ENCODE measurements at regions not wholly inside any gene's neighbourhood (a gene's known extent, or its start where the extent isn't known, plus 50 kb on each side); places are given as distances from the start of the nearest gene placed in this dataset.

DNA sequence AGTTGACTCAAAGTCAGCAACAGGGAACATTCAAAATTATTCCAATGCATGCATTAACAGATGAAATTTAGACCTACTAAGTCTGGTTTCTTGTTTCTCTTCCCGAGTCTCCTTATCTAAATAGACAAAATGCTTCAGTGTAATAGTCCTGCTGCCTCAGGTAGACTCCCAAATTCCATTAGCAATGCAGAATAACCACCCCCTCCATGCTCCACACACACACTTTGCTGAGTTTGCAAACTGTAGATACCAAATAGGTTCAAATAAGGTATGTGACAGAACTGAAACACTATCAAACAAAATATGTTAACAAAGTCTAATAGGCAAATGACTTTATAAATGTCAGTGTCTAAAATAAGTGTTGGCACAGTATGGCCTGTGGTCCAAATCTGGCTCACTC lies 451.1 kb upstream of the SOX5 start:
- intact Hi-C loops (cut with micrococcal nuclease), result no loop called here
- H3K4me3 ChIP-seq (ENCODE audit: control extremely low read depth in 1 of 5, extremely low read depth in 1 of 5, insufficient read depth in 1 of 5, low read depth in 2 of 5, low read length in 4 of 5), result no peak overlapping the region
- CTCF ChIA-PET, result no interaction called here

DNA sequence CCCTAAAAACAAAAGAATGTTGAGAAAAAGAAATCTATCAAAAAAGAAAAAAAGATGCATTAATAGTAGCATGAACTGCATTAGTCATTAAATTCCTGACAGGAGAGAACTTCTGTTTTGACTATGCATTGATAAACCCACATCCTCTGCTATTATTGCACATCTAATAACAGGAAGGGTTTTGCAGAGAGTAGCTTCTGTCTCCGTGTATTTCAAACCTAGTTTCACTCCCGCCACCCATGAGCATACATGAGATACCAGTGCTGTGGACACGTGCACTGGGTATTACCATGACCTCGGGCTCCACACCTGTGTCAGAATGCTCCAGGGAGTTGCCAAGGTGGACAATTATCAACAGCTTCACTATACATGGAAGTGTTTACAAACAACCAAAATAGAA lies 449.1 kb upstream of the SOX5 start:
- 61% methylated on average over 4 of the region's 4 CpGs for WGBS (ENCODE audit: insufficient coverage)
- POLR2A ChIA-PET, result no interaction called here
- H4K20me1 ChIP-seq (ENCODE audit: control insufficient read depth, insufficient read depth, low read length, poor library complexity, severe bottlenecking), result no peaks in the 10 kb centered on the region

More for the DNA sequence above, 451.1 kb upstream of the SOX5 start:
- Histone ChIP-seq H3K79me2 (ENCODE audit: control insufficient read depth, insufficient read depth, low read length) (no peaks in the 10 kb centered on the region), H3K4me1 (ENCODE audit: control insufficient read depth in 2 of 2, insufficient read depth in 2 of 2, low read length in 2 of 2) (peaks cover 9 to 12% of the 10 kb centered on the region in 2 donors), H3K9me3 (ENCODE audit: control extremely low read depth in 1 of 3, control insufficient read depth in 2 of 3, insufficient read depth in 1 of 3, low read length in 2 of 3) (no peaks in the 10 kb centered on the region), H3K27ac (ENCODE audit: low read length in 2 of 2) (no peak overlapping the region), H3K27me3 (replicated peaks in 1 of 4; ENCODE audit: control extremely low read depth in 1 of 4, control insufficient read depth in 3 of 4, insufficient read depth in 4 of 4, low read length in 3 of 4) (no peaks in the 10 kb centered on the region), H4K20me1 (ENCODE audit: control insufficient read depth, insufficient read depth, low read length, poor library complexity, severe bottlenecking) (no peaks in the 10 kb centered on the region), H2AFZ (ENCODE audit: insufficient read depth, low read depth, low read length, poor library complexity, severe bottlenecking) (no peak overlapping the region), H3K9ac (ENCODE audit: low read length) (no peak overlapping the region), H3K36me3 (replicated peaks in 1 of 2; ENCODE audit: control extremely low read depth in 1 of 2, control insufficient read depth in 1 of 2, extremely low read depth in 1 of 2, insufficient read depth in 2 of 2, low read length in 1 of 2) (no peaks in the 10 kb centered on the region), H3K4me2 (replicated peaks; ENCODE audit: low read depth, low read length, poor library complexity, severe bottlenecking) (no peak overlapping the region)
- 89% methylated on average over 1 of the region's 1 CpG for WGBS (ENCODE audit: insufficient coverage)
- Mint-ChIP-seq H3K4me1 (peaks cover 13% of the 10 kb centered on the region), H3K27me3 (no peaks in the 10 kb centered on the region), H3K27ac (no peak overlapping the region), H3K4me3 (no peak overlapping the region), H3K9me3 (ENCODE audit: insufficient read depth) (no peaks in the 10 kb centered on the region)
- DNase-seq (no peak), ATAC-seq (ENCODE audit: low read depth) (no peak)
- POLR2A ChIA-PET, result no interaction called here
- TF ChIP-seq EZH2 (IDR thresholded peaks at IDR 0.05; ENCODE audit: borderline replicate concordance, insufficient read depth, low read depth, low read length, poor library complexity, severe bottlenecking) (no peak), CTCF (IDR thresholded peaks at IDR 0.05) (no peak)

More for the DNA sequence above, 449.1 kb upstream of the SOX5 start:
- Histone ChIP-seq H3K79me2 (ENCODE audit: control insufficient read depth, insufficient read depth, low read length) (no peaks in the 10 kb centered on the region), H3K9me3 (ENCODE audit: control extremely low read depth in 1 of 3, control insufficient read depth in 2 of 3, insufficient read depth in 1 of 3, low read length in 2 of 3) (no peaks in the 10 kb centered on the region), H2AFZ (ENCODE audit: insufficient read depth, low read depth, low read length, poor library complexity, severe bottlenecking) (no peak overlapping the region), H3K27me3 (replicated peaks in 1 of 4; ENCODE audit: control extremely low read depth in 1 of 4, control insufficient read depth in 3 of 4, insufficient read depth in 4 of 4, low read length in 3 of 4) (no peaks in the 10 kb centered on the region), H3K4me1 (ENCODE audit: control insufficient read depth in 2 of 2, insufficient read depth in 2 of 2, low read length in 2 of 2) (peaks cover 9 to 12% of the 10 kb centered on the region in 2 donors), H3K27ac (ENCODE audit: low read length in 2 of 2) (no peak overlapping the region), H3K36me3 (replicated peaks in 1 of 2; ENCODE audit: control extremely low read depth in 1 of 2, control insufficient read depth in 1 of 2, extremely low read depth in 1 of 2, insufficient read depth in 2 of 2, low read length in 1 of 2) (no peaks in the 10 kb centered on the region), H3K4me2 (replicated peaks; ENCODE audit: low read depth, low read length, poor library complexity, severe bottlenecking) (peak overlapping the region; percentile 41), H3K9ac (ENCODE audit: low read length) (peak overlapping the region; percentile 27), H3K4me3 (ENCODE audit: control extremely low read depth in 1 of 5, extremely low read depth in 1 of 5, insufficient read depth in 1 of 5, low read depth in 2 of 5, low read length in 4 of 5) (peak overlapping the region in 1 of 5 experiments; percentile 8)
- Mint-ChIP-seq H3K4me1 (peaks cover 13% of the 10 kb centered on the region), H3K27me3 (no peaks in the 10 kb centered on the region), H3K4me3 (peak overlapping the region; percentile 78), H3K9me3 (ENCODE audit: insufficient read depth) (no peaks in the 10 kb centered on the region), H3K27ac (peak overlapping the region; percentile 60)
- DNase-seq (peak; percentile 19), ATAC-seq (ENCODE audit: low read depth) (peak; percentile 51)
- CTCF ChIA-PET, result no interaction called here
- no peak for TF ChIP-seq EZH2 (IDR thresholded peaks at IDR 0.05; ENCODE audit: borderline replicate concordance, insufficient read depth, low read depth, low read length, poor library complexity, severe bottlenecking)
- no peak for TF ChIP-seq CTCF (IDR thresholded peaks at IDR 0.05)
- intact Hi-C loops (cut with micrococcal nuclease), result no loop called here
